Astrocyte (in vitro differentiated cells and primary cell): ENCODE measurements at regions not wholly inside any gene's neighbourhood (a gene's known extent, or its start where the extent isn't known, plus 50 kb on each side); places are given as distances from the start of the nearest gene placed in this dataset.

Experiments
- EZH2 ChIP-seq: IDR thresholded peaks from 2 replicates; pipeline ENCODE4 v1.6.1; 2012; ENCODE audit warnings: mild to moderate bottlenecking, low read length, inconsistent platforms; ENCODE audit not compliant: insufficient read depth
- TF ChIP-seq, protein P1 (sequence below): IDR thresholded peaks from 2 replicates; pipeline ENCODE4 v1.5.1; 2011; ENCODE audit warnings: low read depth, mild to moderate bottlenecking, inconsistent platforms, low read length, moderate library complexity; ENCODE audit not compliant: insufficient read depth

DNA sequence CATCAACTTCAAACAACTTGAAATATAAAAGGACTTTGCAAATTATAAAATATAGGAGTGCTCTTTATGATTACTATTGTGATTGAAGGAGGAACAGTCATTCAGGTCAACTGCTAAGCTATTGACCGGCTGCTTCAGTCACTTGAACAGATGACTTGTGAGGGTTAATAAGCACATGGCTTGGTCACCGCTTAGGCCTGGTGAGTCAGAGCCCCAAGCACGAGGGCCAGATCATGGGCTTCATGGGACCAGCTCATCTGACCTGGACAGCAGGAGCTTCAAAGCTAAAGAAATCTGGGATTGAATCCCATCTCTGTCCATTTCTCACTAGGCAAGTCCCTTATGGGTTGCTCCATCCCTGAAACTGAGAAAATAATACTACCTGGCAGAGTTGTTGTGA, 60.4 kb upstream of the ADO start:
- TF ChIP-seq EZH2, result no peak
- TF ChIP-seq, protein P1, sequence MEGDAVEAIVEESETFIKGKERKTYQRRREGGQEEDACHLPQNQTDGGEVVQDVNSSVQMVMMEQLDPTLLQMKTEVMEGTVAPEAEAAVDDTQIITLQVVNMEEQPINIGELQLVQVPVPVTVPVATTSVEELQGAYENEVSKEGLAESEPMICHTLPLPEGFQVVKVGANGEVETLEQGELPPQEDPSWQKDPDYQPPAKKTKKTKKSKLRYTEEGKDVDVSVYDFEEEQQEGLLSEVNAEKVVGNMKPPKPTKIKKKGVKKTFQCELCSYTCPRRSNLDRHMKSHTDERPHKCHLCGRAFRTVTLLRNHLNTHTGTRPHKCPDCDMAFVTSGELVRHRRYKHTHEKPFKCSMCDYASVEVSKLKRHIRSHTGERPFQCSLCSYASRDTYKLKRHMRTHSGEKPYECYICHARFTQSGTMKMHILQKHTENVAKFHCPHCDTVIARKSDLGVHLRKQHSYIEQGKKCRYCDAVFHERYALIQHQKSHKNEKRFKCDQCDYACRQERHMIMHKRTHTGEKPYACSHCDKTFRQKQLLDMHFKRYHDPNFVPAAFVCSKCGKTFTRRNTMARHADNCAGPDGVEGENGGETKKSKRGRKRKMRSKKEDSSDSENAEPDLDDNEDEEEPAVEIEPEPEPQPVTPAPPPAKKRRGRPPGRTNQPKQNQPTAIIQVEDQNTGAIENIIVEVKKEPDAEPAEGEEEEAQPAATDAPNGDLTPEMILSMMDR, result no peak
